SU-DHL-6 (cell line): ENCODE measurements at regions not wholly inside any gene's neighbourhood (a gene's known extent, or its start where the extent isn't known, plus 50 kb on each side); places are given as distances from the start of the nearest gene placed in this dataset.

ENCODE experiments used
- EZH2phosphoT487 ChIP-seq: fragments of 200-600 bp; sonication (generic), shearing (Covaris generic); conservative IDR thresholded peaks from 2 replicates; pipeline ENCODE4 v1.6.1; 2018; ENCODE audit warnings: mild to moderate bottlenecking, antibody characterized with exemption, low read length, moderate library complexity, mixed read lengths
- TF ChIP-seq, protein P1 (sequence below): fragments of 200-600 bp; sonication (generic); IDR thresholded peaks from one replicate; pipeline ENCODE4 v1.5.1; 2017; ENCODE audit warnings: antibody characterized with exemption, mild to moderate bottlenecking, low read length, moderate library complexity; ENCODE audit not compliant: insufficient read depth, poor library complexity, severe bottlenecking

DNA sequence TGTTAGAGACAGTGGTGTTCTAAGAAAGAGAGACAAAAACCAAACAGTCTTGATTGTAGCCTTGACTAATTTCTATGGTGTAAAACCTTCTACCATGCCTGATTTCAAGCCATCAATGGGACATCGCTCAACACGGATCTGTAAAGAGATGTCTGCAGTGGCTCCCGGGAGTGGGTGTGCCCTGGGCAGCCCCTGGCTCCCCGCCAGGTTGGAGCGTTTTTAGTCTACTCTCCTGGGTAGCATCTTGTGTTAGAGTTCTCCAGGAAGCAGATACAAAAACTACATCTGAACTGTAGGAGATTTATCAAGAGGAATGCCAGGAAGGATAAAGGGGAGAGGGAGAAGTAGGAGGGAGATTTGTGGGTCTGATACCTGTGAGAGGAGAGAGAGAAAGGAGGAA lies 1212.9 kb downstream of the BCL11B start:
- TF ChIP-seq, protein P1, sequence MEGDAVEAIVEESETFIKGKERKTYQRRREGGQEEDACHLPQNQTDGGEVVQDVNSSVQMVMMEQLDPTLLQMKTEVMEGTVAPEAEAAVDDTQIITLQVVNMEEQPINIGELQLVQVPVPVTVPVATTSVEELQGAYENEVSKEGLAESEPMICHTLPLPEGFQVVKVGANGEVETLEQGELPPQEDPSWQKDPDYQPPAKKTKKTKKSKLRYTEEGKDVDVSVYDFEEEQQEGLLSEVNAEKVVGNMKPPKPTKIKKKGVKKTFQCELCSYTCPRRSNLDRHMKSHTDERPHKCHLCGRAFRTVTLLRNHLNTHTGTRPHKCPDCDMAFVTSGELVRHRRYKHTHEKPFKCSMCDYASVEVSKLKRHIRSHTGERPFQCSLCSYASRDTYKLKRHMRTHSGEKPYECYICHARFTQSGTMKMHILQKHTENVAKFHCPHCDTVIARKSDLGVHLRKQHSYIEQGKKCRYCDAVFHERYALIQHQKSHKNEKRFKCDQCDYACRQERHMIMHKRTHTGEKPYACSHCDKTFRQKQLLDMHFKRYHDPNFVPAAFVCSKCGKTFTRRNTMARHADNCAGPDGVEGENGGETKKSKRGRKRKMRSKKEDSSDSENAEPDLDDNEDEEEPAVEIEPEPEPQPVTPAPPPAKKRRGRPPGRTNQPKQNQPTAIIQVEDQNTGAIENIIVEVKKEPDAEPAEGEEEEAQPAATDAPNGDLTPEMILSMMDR = no peak
- TF ChIP-seq EZH2phosphoT487 = no peak
